ENCODE measurements at regions not wholly inside any gene's neighbourhood (a gene's known extent, or its start where the extent isn't known, plus 50 kb on each side); places are given as distances from the start of the nearest gene placed in this dataset.

GRCh38 chr2:65863713-65864112 lies 431.3 kb upstream of the SPRED2 start:
- TF ChIP-seq CTCF (IDR thresholded peaks at IDR 0.05; ENCODE audit: insufficient read depth, low read length), result no peak
- no peak for TF ChIP-seq POLR2AphosphoS5 (IDR thresholded peaks at IDR 0.05; ENCODE audit: low read depth)
- TF ChIP-seq GABPA (IDR thresholded peaks at IDR 0.05; ENCODE audit: low read depth), result no peak
- TF ChIP-seq REST (IDR thresholded peaks at IDR 0.05; ENCODE audit: insufficient replicate concordance, low read depth), result no peak

All from HL-60 (cell line).